GM23338 (cell line): ENCODE measurements at regions not wholly inside any gene's neighbourhood (a gene's known extent, or its start where the extent isn't known, plus 50 kb on each side); places are given as distances from the start of the nearest gene placed in this dataset.

Source experiments
- CREB1 ChIP-seq: fragments of 250-450 bp; sonication (Bioruptor Pico); IDR thresholded peaks from 2 replicates; pipeline ENCODE4 v1.5.0; 2020; ENCODE audit warnings: low read depth, mild to moderate bottlenecking, moderate library complexity
- CTCF ChIP-seq, 2 experiments: fragments of 200-600 bp in 1 of 2; sonication (generic) in 1 of 2; conservative IDR thresholded peaks; 2 replicates each; pipeline versions ENCODE4 v1.5.1 to v1.6.1; 2016 to 2017; ENCODE audit warnings: antibody characterized with exemption in 2 of 2, low read depth in 2 of 2, mild to moderate bottlenecking in 2 of 2, moderate library complexity in 1 of 2
- ETS1 ChIP-seq: IDR thresholded peaks from 2 replicates; pipeline ENCODE4 v1.6.1; 2016; ENCODE audit warnings: antibody characterized with exemption
- EZH2 ChIP-seq: fragments of 200-600 bp; sonication (generic); IDR thresholded peaks from one replicate; pipeline ENCODE4 v1.8.0; 2017; ENCODE audit warnings: antibody characterized with exemption, mild to moderate bottlenecking, low read depth; ENCODE audit not compliant: unreplicated experiment
- EZH2phosphoT487 ChIP-seq: fragments of 200-600 bp; sonication (generic); IDR thresholded peaks from one replicate; pipeline ENCODE4 v1.8.1; 2018; ENCODE audit warnings: antibody characterized with exemption; ENCODE audit not compliant: unreplicated experiment
- JUNB ChIP-seq: IDR thresholded peaks from one replicate; pipeline ENCODE4 v1.6.1; 2016; ENCODE audit warnings: antibody characterized with exemption; ENCODE audit not compliant: unreplicated experiment
- POLR2AphosphoS5 ChIP-seq: IDR thresholded peaks from 2 replicates; pipeline ENCODE4 v1.6.1; 2016; ENCODE audit warnings: antibody characterized with exemption, low read depth
- REST ChIP-seq: IDR thresholded peaks from one replicate; pipeline ENCODE4 v1.6.1; 2018; ENCODE audit warnings: antibody characterized with exemption; ENCODE audit not compliant: unreplicated experiment
- ZNF331 ChIP-seq: fragments of 250-450 bp; sonication (Bioruptor Pico); IDR thresholded peaks from 2 replicates; pipeline ENCODE4 v1.5.0; 2020; ENCODE audit warnings: low read depth, mild to moderate bottlenecking, moderate library complexity

DNA sequence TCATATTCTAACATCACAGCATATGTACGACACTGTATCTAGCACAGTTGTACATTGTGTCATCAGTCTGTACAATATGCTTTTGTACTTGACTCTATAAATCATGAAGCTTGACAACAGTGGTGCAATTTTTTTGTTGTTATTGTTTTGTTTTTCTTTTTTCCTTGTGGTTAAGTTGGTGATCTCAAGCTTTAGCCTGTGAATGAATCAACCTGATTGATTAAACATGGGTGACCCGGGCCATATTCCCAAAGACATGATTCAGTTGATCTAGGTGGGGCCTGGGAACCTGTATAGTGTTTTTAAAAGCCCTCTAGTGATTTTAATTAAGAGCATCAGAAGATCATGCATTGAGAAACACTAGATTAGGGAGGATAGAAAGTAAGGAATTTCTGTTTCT, 101.8 kb upstream of the AADACL2 start:
- TF ChIP-seq REST: no peak
- TF ChIP-seq CTCF (conservative IDR thresholded peaks at IDR 0.05; ENCODE audit: low read depth in 2 of 2): no peak
- no peak for TF ChIP-seq POLR2AphosphoS5
- no peak for TF ChIP-seq EZH2phosphoT487
- no peak for TF ChIP-seq CREB1 (CRISPR knock-in tag)
- no peak for TF ChIP-seq ETS1
- no peak for TF ChIP-seq EZH2
- no peak for TF ChIP-seq JUNB
- TF ChIP-seq ZNF331 (CRISPR knock-in tag): no peak
